C4-2B (cell line): ENCODE measurements at regions not wholly inside any gene's neighbourhood (a gene's known extent, or its start where the extent isn't known, plus 50 kb on each side); places are given as distances from the start of the nearest gene placed in this dataset.

Experiments used
- CTCF ChIP-seq: fragments of 450-650 bp; conservative IDR thresholded peaks from 2 replicates; pipeline ENCODE4 v1.5.1; 2017; ENCODE audit warnings: mild to moderate bottlenecking
- ZFX ChIP-seq: fragments of 450-650 bp; IDR thresholded peaks from 2 replicates; pipeline ENCODE4 v1.6.1; 2017

DNA sequence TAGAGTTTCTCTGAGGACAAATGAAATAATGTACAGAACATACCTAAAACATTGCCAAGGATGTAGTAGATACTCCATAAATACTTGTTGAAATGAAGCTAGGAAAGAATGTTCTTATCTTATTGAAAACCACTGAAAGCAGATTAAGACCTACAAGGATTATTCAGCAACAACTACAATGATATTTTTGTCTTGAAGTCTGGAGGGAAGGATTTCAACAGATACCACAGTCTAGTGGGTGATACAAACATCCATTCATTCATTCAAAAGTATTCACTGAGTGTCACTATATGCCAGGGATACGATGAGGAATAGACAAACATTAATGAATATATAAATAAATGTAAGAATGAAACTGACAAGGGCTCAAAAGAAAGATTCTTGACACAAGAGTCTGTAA lies 74.7 kb upstream of the THBS1 start:
- TF ChIP-seq CTCF = no peak
- no peak for TF ChIP-seq ZFX
